ENCODE measurements at regions not wholly inside any gene's neighbourhood (a gene's known extent, or its start where the extent isn't known, plus 50 kb on each side); places are given as distances from the start of the nearest gene placed in this dataset.

DNA sequence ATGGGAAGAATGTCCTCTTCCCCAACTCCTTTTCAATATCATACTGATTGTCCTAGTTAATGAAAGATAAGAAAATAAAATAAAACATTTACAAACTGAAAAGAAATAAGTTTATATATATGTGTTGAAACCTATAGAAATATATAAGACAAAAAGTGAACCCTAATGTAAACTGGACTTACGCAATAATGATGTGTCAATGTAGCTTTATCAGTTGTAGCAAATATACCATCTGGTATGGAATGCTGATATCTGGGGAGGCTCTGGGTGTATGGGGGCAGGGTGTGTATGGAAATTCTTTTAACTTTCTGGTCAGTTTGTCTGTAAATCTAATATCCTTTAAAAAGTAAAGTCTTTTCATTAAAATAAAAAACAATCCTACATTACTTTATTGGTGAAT is 603.9 kb downstream of the DMRTA1 start:
- TF ChIP-seq EZH2 (IDR thresholded peaks at IDR 0.05) (no peak), FOXP2 (optimal IDR thresholded peaks at IDR 0.05; ENCODE audit: control extremely low read depth, extremely low read length, insufficient read depth) (no peak), POLR2AphosphoS5 (IDR thresholded peaks at IDR 0.05; ENCODE audit: borderline replicate concordance, low read depth, low read length) (no peak)
- no peak overlapping the region for H3K27ac ChIP-seq
- H3K9ac ChIP-seq (ENCODE audit: insufficient read length): no peak overlapping the region
- no peak overlapping the region for H3K4me3 ChIP-seq
- no peaks in the 10 kb centered on the region for H3K9me3 ChIP-seq (ENCODE audit: low read depth, low read length)
- no peaks in the 10 kb centered on the region for H3K36me3 ChIP-seq (ENCODE audit: insufficient read depth, low read length)
- DNase-seq (ENCODE audit: low read depth, low spot score): no peak

GRCh38 chr9:23073136-23073535 is 626.5 kb downstream of the DMRTA1 start:
- Histone ChIP-seq H3K4me3 (no peak overlapping the region), H3K27ac (no peak overlapping the region), H3K9me3 (ENCODE audit: low read depth, low read length) (no peaks in the 10 kb centered on the region), H3K36me3 (ENCODE audit: insufficient read depth, low read length) (no peaks in the 10 kb centered on the region), H3K9ac (ENCODE audit: insufficient read length) (no peak overlapping the region)
- TF ChIP-seq EZH2 (IDR thresholded peaks at IDR 0.05): no peak
- TF ChIP-seq FOXP2 (optimal IDR thresholded peaks at IDR 0.05; ENCODE audit: control extremely low read depth, extremely low read length, insufficient read depth): no peak
- TF ChIP-seq POLR2AphosphoS5 (IDR thresholded peaks at IDR 0.05; ENCODE audit: borderline replicate concordance, low read depth, low read length): no peak
- DNase-seq (ENCODE audit: low read depth, low spot score): no peak

DNA sequence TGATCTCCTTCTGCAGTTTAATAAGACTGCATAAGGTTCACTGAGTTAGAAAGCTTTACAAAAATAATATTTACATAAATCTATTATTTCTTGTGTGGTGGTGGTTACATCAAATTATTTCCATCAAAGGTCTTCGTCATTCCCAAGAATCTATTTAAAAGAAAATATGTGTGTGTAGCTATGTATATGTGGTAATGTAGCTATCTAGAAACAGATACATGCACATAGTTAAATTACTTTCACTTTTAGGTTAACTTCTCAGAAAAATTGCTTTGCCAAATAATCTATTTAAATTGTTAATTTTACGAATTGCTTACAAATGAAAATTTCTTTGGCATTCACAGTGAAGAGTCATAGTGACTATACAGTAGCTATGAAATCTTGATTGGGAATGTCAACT is 633.2 kb downstream of the DMRTA1 start:
- H3K36me3 ChIP-seq (ENCODE audit: insufficient read depth, low read length): no peaks in the 10 kb centered on the region
- H3K9me3 ChIP-seq (ENCODE audit: low read depth, low read length): no peaks in the 10 kb centered on the region
- TF ChIP-seq FOXP2 (optimal IDR thresholded peaks at IDR 0.05; ENCODE audit: control extremely low read depth, extremely low read length, insufficient read depth) (no peak), EZH2 (IDR thresholded peaks at IDR 0.05) (no peak), POLR2AphosphoS5 (IDR thresholded peaks at IDR 0.05; ENCODE audit: borderline replicate concordance, low read depth, low read length) (no peak)
- H3K9ac ChIP-seq (ENCODE audit: insufficient read length): no peak overlapping the region
- no peak for DNase-seq (ENCODE audit: low read depth, low spot score)
- H3K27ac ChIP-seq: no peak overlapping the region
- H3K4me3 ChIP-seq: no peak overlapping the region

DNA sequence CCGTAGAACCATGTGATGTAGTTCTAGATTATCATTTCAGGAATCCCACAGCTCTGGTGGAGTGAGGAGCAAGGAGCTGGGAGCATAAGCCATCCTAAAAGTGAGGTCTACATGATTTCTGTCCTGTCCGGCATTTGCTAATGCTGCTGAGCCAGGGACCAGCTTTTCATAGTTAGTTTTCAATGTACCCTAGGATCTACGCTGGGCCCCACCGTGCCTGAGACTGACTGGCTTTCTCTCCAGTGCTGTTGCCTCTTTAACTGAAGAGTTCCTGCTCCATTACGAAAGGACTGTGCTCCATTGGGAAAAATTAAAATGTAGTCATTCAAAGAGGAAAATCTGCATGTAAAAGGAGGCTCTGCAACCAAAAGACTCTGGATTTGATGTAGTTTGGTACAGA is 634.8 kb downstream of the DMRTA1 start:
- TF ChIP-seq FOXP2 (optimal IDR thresholded peaks at IDR 0.05; ENCODE audit: control extremely low read depth, extremely low read length, insufficient read depth): no peak
- no peak for TF ChIP-seq POLR2AphosphoS5 (IDR thresholded peaks at IDR 0.05; ENCODE audit: borderline replicate concordance, low read depth, low read length)
- TF ChIP-seq EZH2 (IDR thresholded peaks at IDR 0.05): no peak
- Histone ChIP-seq H3K27ac (no peak overlapping the region), H3K9me3 (ENCODE audit: low read depth, low read length) (no peaks in the 10 kb centered on the region), H3K9ac (ENCODE audit: insufficient read length) (no peak overlapping the region), H3K4me3 (no peak overlapping the region), H3K36me3 (ENCODE audit: insufficient read depth, low read length) (no peaks in the 10 kb centered on the region)
- no peak for DNase-seq (ENCODE audit: low read depth, low spot score)

GRCh38 chr9:23088932-23089364 is 642.3 kb downstream of the DMRTA1 start:
- no peak overlapping the region for H3K9ac ChIP-seq (ENCODE audit: insufficient read length)
- no peak for TF ChIP-seq EZH2 (IDR thresholded peaks at IDR 0.05)
- no peak for TF ChIP-seq POLR2AphosphoS5 (IDR thresholded peaks at IDR 0.05; ENCODE audit: borderline replicate concordance, low read depth, low read length)
- no peak for TF ChIP-seq FOXP2 (optimal IDR thresholded peaks at IDR 0.05; ENCODE audit: control extremely low read depth, extremely low read length, insufficient read depth)
- no peak overlapping the region for H3K4me3 ChIP-seq
- no peaks in the 10 kb centered on the region for H3K36me3 ChIP-seq (ENCODE audit: insufficient read depth, low read length)
- no peak for DNase-seq (ENCODE audit: low read depth, low spot score)
- H3K27ac ChIP-seq: no peak overlapping the region
- no peaks in the 10 kb centered on the region for H3K9me3 ChIP-seq (ENCODE audit: low read depth, low read length)

DNA sequence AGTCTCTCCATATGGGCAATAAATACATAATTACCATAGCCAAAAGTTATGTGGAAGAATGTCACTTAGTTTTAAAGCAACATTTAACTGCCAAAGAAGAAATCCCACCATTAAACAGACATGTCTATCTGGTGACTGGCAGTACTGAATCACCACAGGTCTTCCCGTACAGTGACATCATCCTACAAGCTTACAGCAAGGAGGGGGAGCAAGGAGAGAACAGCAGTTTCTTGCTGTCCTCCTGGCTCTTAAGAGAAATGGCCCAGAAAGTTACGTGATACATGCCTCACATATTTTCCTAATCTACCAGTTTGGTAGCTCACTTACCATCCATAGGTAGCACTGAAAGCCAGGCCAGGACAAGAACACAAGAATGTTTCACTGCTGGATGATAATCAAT is 671.0 kb downstream of the DMRTA1 start:
- Histone ChIP-seq H3K36me3 (ENCODE audit: insufficient read depth, low read length) (no peaks in the 10 kb centered on the region), H3K27ac (no peak overlapping the region), H3K9ac (ENCODE audit: insufficient read length) (no peak overlapping the region), H3K4me3 (no peak overlapping the region), H3K9me3 (ENCODE audit: low read depth, low read length) (no peaks in the 10 kb centered on the region)
- TF ChIP-seq POLR2AphosphoS5 (IDR thresholded peaks at IDR 0.05; ENCODE audit: borderline replicate concordance, low read depth, low read length): no peak
- no peak for TF ChIP-seq FOXP2 (optimal IDR thresholded peaks at IDR 0.05; ENCODE audit: control extremely low read depth, extremely low read length, insufficient read depth)
- TF ChIP-seq EZH2 (IDR thresholded peaks at IDR 0.05): no peak
- no peak for DNase-seq (ENCODE audit: low read depth, low spot score)

- H3K9me3 ChIP-seq (ENCODE audit: low read depth, low read length): no peaks in the 10 kb centered on the region
- H3K36me3 ChIP-seq (ENCODE audit: insufficient read depth, low read length): no peaks in the 10 kb centered on the region
- no peak overlapping the region for H3K9ac ChIP-seq (ENCODE audit: insufficient read length)
- H3K4me3 ChIP-seq: no peak overlapping the region
- TF ChIP-seq FOXP2 (optimal IDR thresholded peaks at IDR 0.05; ENCODE audit: control extremely low read depth, extremely low read length, insufficient read depth) (no peak), POLR2AphosphoS5 (IDR thresholded peaks at IDR 0.05; ENCODE audit: borderline replicate concordance, low read depth, low read length) (no peak), EZH2 (IDR thresholded peaks at IDR 0.05) (no peak)
- no peak overlapping the region for H3K27ac ChIP-seq
- no peak for DNase-seq (ENCODE audit: low read depth, low spot score)
Observed at GRCh38 chr9:23120630-23121029, 674.0 kb downstream of the DMRTA1 start.

GRCh38 chr9:23123048-23123632 is 676.5 kb downstream of the DMRTA1 start:
- no peak overlapping the region for H3K27ac ChIP-seq
- H3K36me3 ChIP-seq (ENCODE audit: insufficient read depth, low read length): no peaks in the 10 kb centered on the region
- peak; percentile 24 for DNase-seq (ENCODE audit: low read depth, low spot score)
- TF ChIP-seq FOXP2 (optimal IDR thresholded peaks at IDR 0.05; ENCODE audit: control extremely low read depth, extremely low read length, insufficient read depth): no peak
- no peak overlapping the region for H3K4me3 ChIP-seq
- H3K9ac ChIP-seq (ENCODE audit: insufficient read length): no peak overlapping the region
- no peaks in the 10 kb centered on the region for H3K9me3 ChIP-seq (ENCODE audit: low read depth, low read length)

- no peaks in the 10 kb centered on the region for H3K9me3 ChIP-seq (ENCODE audit: low read depth, low read length)
- H3K9ac ChIP-seq (ENCODE audit: insufficient read length): no peak overlapping the region
- H3K4me3 ChIP-seq: no peak overlapping the region
- DNase-seq (ENCODE audit: low read depth, low spot score): no peak
- no peak for TF ChIP-seq EZH2 (IDR thresholded peaks at IDR 0.05)
- no peak for TF ChIP-seq POLR2AphosphoS5 (IDR thresholded peaks at IDR 0.05; ENCODE audit: borderline replicate concordance, low read depth, low read length)
- no peak for TF ChIP-seq FOXP2 (optimal IDR thresholded peaks at IDR 0.05; ENCODE audit: control extremely low read depth, extremely low read length, insufficient read depth)
- H3K36me3 ChIP-seq (ENCODE audit: insufficient read depth, low read length): no peaks in the 10 kb centered on the region
- H3K27ac ChIP-seq: no peak overlapping the region
Observed at GRCh38 chr9:23145467-23145866, 680.6 kb downstream of the ELAVL2 start.
